GM12892 (cell line): ENCODE measurements at regions not wholly inside any gene's neighbourhood (a gene's known extent, or its start where the extent isn't known, plus 50 kb on each side); places are given as distances from the start of the nearest gene placed in this dataset.

Experiments used
- DNase-seq: peaks from one replicate; pipeline ENCODE4 v3.0.0; 2011; ENCODE audit not compliant: insufficient read length
- FAIRE-seq: peaks from 2 replicates; lab custom pipeline; 2011; peaks lifted over from hg19 to GRCh38; lab: Jason Lieb, UNC
- POLR2A ChIP-seq: IDR thresholded peaks from 2 replicates; pipeline ENCODE4 v1.6.1; 2011; ENCODE audit warnings: low read depth, low read length, control low read depth
- POLR2AphosphoS5 ChIP-seq: IDR thresholded peaks from 2 replicates; pipeline ENCODE4 v1.6.1; 2011; ENCODE audit warnings: low read depth, low read length, control low read depth
- TAF1 ChIP-seq: IDR thresholded peaks from 2 replicates; pipeline ENCODE4 v1.6.1; 2011; ENCODE audit warnings: low read depth, mild to moderate bottlenecking, control low read depth, low read length, borderline replicate concordance

GRCh38 chr12:45582536-45582935, 147.0 kb upstream of the ARID2 start:
- DNase-seq (no peak), FAIRE-seq (no peak)
- TF ChIP-seq POLR2AphosphoS5 (no peak), POLR2A (no peak), TAF1 (no peak)

GRCh38 chr12:45582986-45583659, 146.4 kb upstream of the ARID2 start:
- FAIRE-seq: no peak
- DNase-seq: no peak
- TF ChIP-seq POLR2AphosphoS5: no peak
- no peak for TF ChIP-seq POLR2A
- TF ChIP-seq TAF1: no peak

DNA sequence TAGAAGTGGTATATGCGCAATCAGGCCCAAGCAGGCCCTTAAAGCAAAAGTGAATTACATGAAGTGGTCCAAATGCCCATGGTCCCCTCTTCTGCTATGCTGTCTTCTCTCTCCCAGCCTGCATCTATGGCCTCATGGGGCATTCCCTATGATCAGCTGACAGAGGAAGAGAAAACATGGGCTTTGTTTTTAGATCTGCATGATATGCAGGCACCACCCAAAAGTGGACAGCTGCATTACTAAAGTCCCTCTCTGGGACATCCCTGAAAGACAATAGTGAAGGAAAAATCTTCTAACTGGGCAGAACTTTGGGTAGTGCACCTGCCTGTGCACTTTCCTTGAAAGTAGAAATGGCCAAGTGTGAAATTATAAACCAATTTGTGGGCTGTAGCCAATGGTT, 145.2 kb upstream of the ARID2 start:
- FAIRE-seq: no peak
- TF ChIP-seq TAF1 (no peak), POLR2AphosphoS5 (no peak)

GRCh38 chr12:45585522-45586230, 143.8 kb upstream of the ARID2 start:
- TF ChIP-seq POLR2A (no peak), TAF1 (no peak), POLR2AphosphoS5 (no peak)
- no peak for DNase-seq
- FAIRE-seq: no peak

More for the DNA sequence above, 145.2 kb upstream of the ARID2 start:
- DNase-seq: no peak

DNA sequence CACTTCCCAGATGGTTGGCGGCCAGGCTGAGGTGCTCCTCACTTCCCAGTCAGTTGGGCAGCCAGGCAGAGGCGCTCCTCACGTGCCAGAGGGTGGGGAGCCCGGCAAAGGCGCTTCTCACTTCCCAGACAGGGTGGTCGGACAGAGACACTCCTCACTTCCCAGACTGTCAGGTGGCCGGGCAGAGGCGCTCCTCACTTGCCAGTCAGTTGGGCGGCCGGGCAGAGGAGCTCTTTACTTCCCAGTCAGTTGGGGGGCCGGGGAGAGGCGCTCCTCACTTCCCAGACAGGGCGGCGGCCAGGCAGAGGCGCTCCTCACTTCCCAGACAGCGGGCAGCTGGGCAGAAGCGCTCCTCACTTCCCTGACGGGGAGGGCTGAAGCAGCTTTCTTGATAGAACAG, 143.0 kb upstream of the ARID2 start:
- FAIRE-seq (no peak), DNase-seq (no peak)
- TF ChIP-seq POLR2AphosphoS5 (no peak), TAF1 (no peak), POLR2A (no peak)

GRCh38 chr12:45587012-45587411, 142.5 kb upstream of the ARID2 start:
- FAIRE-seq (no peak), DNase-seq (no peak)

GRCh38 chr12:45587877-45588533, 141.5 kb upstream of the ARID2 start:
- DNase-seq (no peak), FAIRE-seq (no peak)
- TF ChIP-seq POLR2AphosphoS5 (no peak), POLR2A (no peak), TAF1 (no peak)

More at GRCh38 chr12:45587012-45587411, 142.5 kb upstream of the ARID2 start:
- TF ChIP-seq POLR2A (no peak), POLR2AphosphoS5 (no peak), TAF1 (no peak)

DNA sequence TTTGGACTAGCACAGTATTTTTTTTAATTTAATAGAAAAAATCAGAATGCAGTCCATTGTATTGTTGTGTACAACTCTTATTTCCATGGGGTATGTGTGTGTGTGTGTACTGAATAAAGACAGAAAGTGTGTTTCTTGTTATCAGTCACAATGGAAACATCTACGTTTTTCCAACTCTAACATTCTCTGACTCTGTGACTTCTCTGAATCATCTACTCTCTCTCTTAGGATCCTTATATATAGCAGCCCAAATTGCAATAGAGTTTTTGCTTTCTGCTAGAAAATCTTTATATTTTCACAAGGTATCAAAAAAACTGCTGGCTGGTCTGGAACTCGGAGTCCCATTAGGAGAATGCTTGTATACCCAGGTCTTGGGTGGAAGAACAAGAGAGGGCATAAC, 138.9 kb upstream of the ARID2 start:
- TF ChIP-seq POLR2AphosphoS5: no peak
- TF ChIP-seq POLR2A: no peak
- no peak for TF ChIP-seq TAF1
- DNase-seq (no peak), FAIRE-seq (peak; percentile 30)

- no peak for FAIRE-seq
- no peak for TF ChIP-seq POLR2A
- no peak for TF ChIP-seq TAF1
- TF ChIP-seq POLR2AphosphoS5: no peak
- DNase-seq: no peak
Observed at GRCh38 chr12:45591635-45592034, 137.9 kb upstream of the ARID2 start.

DNA sequence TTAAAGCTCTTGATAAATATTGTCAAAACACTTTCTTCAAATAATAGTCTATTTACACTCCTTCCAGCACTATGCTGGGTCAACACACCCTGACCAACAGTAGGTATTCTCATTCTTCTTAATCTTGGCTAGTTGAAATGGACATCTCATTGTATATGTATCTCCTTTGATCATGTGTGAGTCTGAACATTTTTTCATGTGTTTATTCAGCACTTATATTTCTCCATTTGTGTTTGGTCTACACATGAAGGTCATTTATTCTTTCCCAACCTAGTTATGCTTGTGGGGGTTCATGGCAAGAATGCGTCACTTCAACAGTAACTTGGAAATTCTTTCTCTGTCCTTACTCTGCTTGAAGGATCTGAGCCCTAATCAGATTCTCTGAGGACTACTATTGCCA, 133.1 kb upstream of the ARID2 start:
- FAIRE-seq (no peak), DNase-seq (no peak)
- TF ChIP-seq POLR2A (no peak), POLR2AphosphoS5 (no peak), TAF1 (no peak)

- FAIRE-seq (no peak), DNase-seq (no peak)
- TF ChIP-seq POLR2AphosphoS5: no peak
- no peak for TF ChIP-seq TAF1
- no peak for TF ChIP-seq POLR2A
Observed at GRCh38 chr12:45598336-45598735, 131.2 kb upstream of the ARID2 start.

GRCh38 chr12:45598761-45599160, 130.7 kb upstream of the ARID2 start:
- TF ChIP-seq POLR2A: no peak
- no peak for TF ChIP-seq TAF1
- FAIRE-seq (no peak), DNase-seq (no peak)
